ENCODE measurements at regions not wholly inside any gene's neighbourhood (a gene's known extent, or its start where the extent isn't known, plus 50 kb on each side); places are given as distances from the start of the nearest gene placed in this dataset.
"Not testable (repeated sequence)": the region's sequence is repeated elsewhere in the genome, so short reads cannot be mapped to it uniquely, and the experiment has no call there.

GRCh38 chr20:40878099-40878498 is 150.5 kb upstream of the TOP1 start:
- intact Hi-C loops (cut with micrococcal nuclease); H3K36me3 Mint-ChIP-seq (ENCODE audit: low read depth); DNase-seq (ENCODE audit: low spot score); H3K9me3 Mint-ChIP-seq; H3K27me3 Mint-ChIP-seq (ENCODE audit: insufficient read depth); H3K4me3 Mint-ChIP-seq; H3K27ac Mint-ChIP-seq: not testable (repeated sequence)
- peaks cover 25% of the 10 kb centered on the region for H3K4me1 Mint-ChIP-seq (ENCODE audit: low read depth)

DNA sequence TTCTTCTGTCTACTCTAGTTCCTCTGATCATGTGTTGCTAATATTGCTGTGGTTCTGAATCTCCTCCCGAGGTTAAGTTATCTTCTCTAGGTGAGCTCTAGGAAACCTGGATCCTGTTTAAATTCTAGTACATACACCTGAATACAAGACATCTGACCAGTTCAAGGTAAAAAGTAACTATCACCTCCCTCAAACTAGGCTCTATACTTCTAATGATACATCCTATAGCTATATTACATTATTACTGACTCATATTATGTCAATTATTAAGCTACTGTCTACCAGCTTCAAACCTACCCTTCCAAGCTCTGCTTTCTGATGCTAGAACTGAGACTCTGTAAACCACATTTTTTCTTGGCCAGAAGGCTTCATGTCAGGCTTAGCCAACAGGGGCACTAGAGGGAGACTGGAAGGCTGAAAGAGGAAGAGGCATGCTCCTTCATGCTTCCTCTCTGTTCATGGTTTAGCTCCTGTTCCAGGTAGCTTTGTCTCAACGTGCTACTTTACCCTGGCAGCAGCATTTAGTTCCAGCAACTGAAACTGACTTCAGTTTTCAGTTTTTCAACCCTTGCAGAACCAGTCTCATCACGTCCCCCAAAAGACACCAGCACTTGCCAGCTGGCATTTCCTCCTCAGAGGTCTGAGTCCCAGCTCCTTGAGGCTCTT is 148.4 kb upstream of the TOP1 start:
- H3K4me3 Mint-ChIP-seq: no peak overlapping the region
- H3K27ac Mint-ChIP-seq: no peak overlapping the region
- peaks cover 2% of the 10 kb centered on the region for H3K36me3 Mint-ChIP-seq (ENCODE audit: low read depth)
- H3K27me3 Mint-ChIP-seq (ENCODE audit: insufficient read depth): peaks cover 4% of the 10 kb centered on the region
- intact Hi-C loops (cut with micrococcal nuclease): loop anchor here (10.0 kb wide), 1 partner anchor 135 kb away; no protein-coding TSS in a partner anchor
- H3K9me3 Mint-ChIP-seq: peaks cover 4% of the 10 kb centered on the region
- no peak for DNase-seq (ENCODE audit: low spot score)
- peaks cover 32% of the 10 kb centered on the region for H3K4me1 Mint-ChIP-seq (ENCODE audit: low read depth)

DNA sequence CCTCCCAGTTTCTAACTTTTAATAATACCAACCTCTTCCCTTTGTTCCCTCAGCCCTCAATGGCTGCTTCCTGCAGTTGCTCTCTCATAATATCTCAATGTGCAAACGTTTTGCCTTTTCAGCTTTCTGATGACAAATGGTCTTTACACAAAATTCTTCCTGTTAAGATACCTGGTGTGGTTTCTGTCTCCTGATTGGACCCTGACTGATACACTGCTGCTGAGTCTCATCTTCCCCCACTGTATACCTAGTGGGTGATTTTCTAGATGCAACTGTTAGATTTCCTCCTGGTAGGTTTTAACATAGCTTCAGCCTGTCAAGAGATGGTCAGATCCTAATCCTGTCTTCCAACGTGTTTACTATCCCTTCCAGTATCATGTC is 147.9 kb upstream of the TOP1 start:
- Mint-ChIP-seq H3K27ac (no peak overlapping the region), H3K4me3 (no peak overlapping the region), H3K4me1 (ENCODE audit: low read depth) (peaks cover 32% of the 10 kb centered on the region), H3K36me3 (ENCODE audit: low read depth) (peaks cover 2% of the 10 kb centered on the region), H3K9me3 (peaks cover 4% of the 10 kb centered on the region), H3K27me3 (ENCODE audit: insufficient read depth) (peaks cover 4% of the 10 kb centered on the region)
- intact Hi-C loops (cut with micrococcal nuclease): loop anchor here (10.0 kb wide), 1 partner anchor 136 kb away; no protein-coding TSS in a partner anchor
- DNase-seq (ENCODE audit: low spot score): no peak

- Mint-ChIP-seq H3K27ac (no peak overlapping the region), H3K27me3 (ENCODE audit: insufficient read depth) (peaks cover 4% of the 10 kb centered on the region), H3K9me3 (peaks cover 4% of the 10 kb centered on the region), H3K36me3 (ENCODE audit: low read depth) (peaks cover 2% of the 10 kb centered on the region), H3K4me1 (ENCODE audit: low read depth) (peaks cover 32% of the 10 kb centered on the region), H3K4me3 (no peak overlapping the region)
- no peak for DNase-seq (ENCODE audit: low spot score)
- intact Hi-C loops (cut with micrococcal nuclease): loop anchor here (10.0 kb wide), 1 partner anchor 137 kb away; no protein-coding TSS in a partner anchor
These were observed 146.5 kb upstream of the TOP1 start for GRCh38 chr20:40882152-40882551.

GRCh38 chr20:40883097-40883496 is 145.5 kb upstream of the TOP1 start:
- DNase-seq (ENCODE audit: low spot score): no peak
- Mint-ChIP-seq H3K36me3 (ENCODE audit: low read depth) (peaks cover 1% of the 10 kb centered on the region), H3K4me3 (no peak overlapping the region), H3K27me3 (ENCODE audit: insufficient read depth) (no peaks in the 10 kb centered on the region), H3K27ac (no peak overlapping the region), H3K9me3 (no peaks in the 10 kb centered on the region), H3K4me1 (ENCODE audit: low read depth) (peaks cover 32% of the 10 kb centered on the region)
- intact Hi-C loops (cut with micrococcal nuclease): loop anchor here (10.0 kb wide), 1 partner anchor 138 kb away; no protein-coding TSS in a partner anchor

GRCh38 chr20:40887105-40887504 is 141.5 kb upstream of the TOP1 start:
- no peaks in the 10 kb centered on the region for H3K27me3 Mint-ChIP-seq (ENCODE audit: insufficient read depth)
- intact Hi-C loops (cut with micrococcal nuclease): loop anchor here (10.0 kb wide), 1 partner anchor 142 kb away; no protein-coding TSS in a partner anchor
- H3K36me3 Mint-ChIP-seq (ENCODE audit: low read depth): no peaks in the 10 kb centered on the region
- H3K9me3 Mint-ChIP-seq: no peaks in the 10 kb centered on the region
- no peak overlapping the region for H3K4me3 Mint-ChIP-seq
- H3K27ac Mint-ChIP-seq: no peak overlapping the region
- DNase-seq (ENCODE audit: low spot score): no peak
- peaks cover 17% of the 10 kb centered on the region for H3K4me1 Mint-ChIP-seq (ENCODE audit: low read depth)

- DNase-seq (ENCODE audit: low spot score); H3K4me3 Mint-ChIP-seq; H3K9me3 Mint-ChIP-seq; H3K36me3 Mint-ChIP-seq (ENCODE audit: low read depth); H3K27ac Mint-ChIP-seq; H3K27me3 Mint-ChIP-seq (ENCODE audit: insufficient read depth); H3K4me1 Mint-ChIP-seq (ENCODE audit: low read depth): not testable (repeated sequence)
- intact Hi-C loops (cut with micrococcal nuclease): loop anchor here (10.0 kb wide), 1 partner anchor 144 kb away; no protein-coding TSS in a partner anchor
These were observed 139.4 kb upstream of the TOP1 start for GRCh38 chr20:40889266-40889665.

DNA sequence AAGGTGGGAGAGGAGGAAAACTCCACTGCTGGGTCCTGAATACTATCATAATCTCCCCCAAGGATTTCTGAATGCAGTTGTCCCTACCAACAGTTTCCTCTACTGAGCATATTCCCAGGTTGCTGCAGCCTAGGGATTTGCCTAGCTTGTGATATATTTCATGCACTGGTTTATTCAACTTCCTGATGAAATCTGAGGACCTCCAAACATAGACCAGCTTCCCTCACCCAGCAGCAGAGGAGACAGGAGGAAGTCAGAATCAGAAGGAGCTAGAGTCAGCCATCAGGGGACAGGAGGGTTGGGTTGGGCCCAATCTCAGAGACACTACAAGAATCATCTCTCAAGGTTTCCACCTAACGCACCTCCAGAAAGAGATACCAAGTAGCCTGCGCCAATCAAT is 138.4 kb upstream of the TOP1 start:
- Mint-ChIP-seq H3K27ac (no peak overlapping the region), H3K9me3 (no peaks in the 10 kb centered on the region), H3K27me3 (ENCODE audit: insufficient read depth) (no peaks in the 10 kb centered on the region), H3K36me3 (ENCODE audit: low read depth) (no peaks in the 10 kb centered on the region), H3K4me3 (no peak overlapping the region), H3K4me1 (ENCODE audit: low read depth) (no peaks in the 10 kb centered on the region)
- intact Hi-C loops (cut with micrococcal nuclease): no loop called here
- no peak for DNase-seq (ENCODE audit: low spot score)

DNA sequence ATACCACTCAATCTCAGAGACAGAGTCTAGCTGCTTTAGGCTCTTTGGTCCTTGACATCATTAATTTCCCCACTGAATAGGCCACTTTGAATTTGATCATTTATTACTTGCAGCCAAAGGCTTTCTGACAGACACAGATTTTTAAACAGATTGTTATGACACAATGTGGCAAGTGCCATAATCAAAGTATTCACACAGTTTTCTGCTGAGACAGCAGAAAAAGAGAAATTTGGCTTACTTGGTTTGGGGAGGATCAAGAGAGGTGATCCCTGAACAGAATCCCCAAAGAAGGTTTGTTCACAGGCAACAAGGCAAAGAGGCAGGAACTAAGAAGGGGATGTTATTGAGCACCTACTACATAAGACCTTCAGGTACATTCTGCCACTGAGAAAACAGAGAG is 138.0 kb upstream of the TOP1 start:
- no peak overlapping the region for H3K4me3 Mint-ChIP-seq
- DNase-seq (ENCODE audit: low spot score): no peak
- H3K9me3 Mint-ChIP-seq: no peaks in the 10 kb centered on the region
- no peaks in the 10 kb centered on the region for H3K27me3 Mint-ChIP-seq (ENCODE audit: insufficient read depth)
- no peak overlapping the region for H3K27ac Mint-ChIP-seq
- H3K4me1 Mint-ChIP-seq (ENCODE audit: low read depth): no peaks in the 10 kb centered on the region
- H3K36me3 Mint-ChIP-seq (ENCODE audit: low read depth): no peaks in the 10 kb centered on the region
- intact Hi-C loops (cut with micrococcal nuclease): no loop called here

- no peak for DNase-seq (ENCODE audit: low spot score)
- no peaks in the 10 kb centered on the region for H3K27me3 Mint-ChIP-seq (ENCODE audit: insufficient read depth)
- no peaks in the 10 kb centered on the region for H3K9me3 Mint-ChIP-seq
- no peaks in the 10 kb centered on the region for H3K4me1 Mint-ChIP-seq (ENCODE audit: low read depth)
- H3K27ac Mint-ChIP-seq: no peak overlapping the region
- intact Hi-C loops (cut with micrococcal nuclease): no loop called here
- H3K36me3 Mint-ChIP-seq (ENCODE audit: low read depth): no peaks in the 10 kb centered on the region
- no peak overlapping the region for H3K4me3 Mint-ChIP-seq
These were observed 137.3 kb upstream of the TOP1 start for GRCh38 chr20:40891351-40891750.

GRCh38 chr20:40892642-40893041 is 136.0 kb upstream of the TOP1 start:
- Mint-ChIP-seq H3K4me3 (no peak overlapping the region), H3K36me3 (ENCODE audit: low read depth) (no peaks in the 10 kb centered on the region), H3K27ac (no peak overlapping the region), H3K27me3 (ENCODE audit: insufficient read depth) (peaks cover 6% of the 10 kb centered on the region), H3K4me1 (ENCODE audit: low read depth) (no peaks in the 10 kb centered on the region), H3K9me3 (no peaks in the 10 kb centered on the region)
- intact Hi-C loops (cut with micrococcal nuclease): no loop called here
- no peak for DNase-seq (ENCODE audit: low spot score)

GRCh38 chr20:40893610-40894236 is 134.9 kb upstream of the TOP1 start:
- H3K4me3 Mint-ChIP-seq: no peak overlapping the region
- no peak for DNase-seq (ENCODE audit: low spot score)
- H3K27ac Mint-ChIP-seq: no peak overlapping the region
- no peaks in the 10 kb centered on the region for H3K9me3 Mint-ChIP-seq
- no peaks in the 10 kb centered on the region for H3K4me1 Mint-ChIP-seq (ENCODE audit: low read depth)
- intact Hi-C loops (cut with micrococcal nuclease): no loop called here
- no peaks in the 10 kb centered on the region for H3K36me3 Mint-ChIP-seq (ENCODE audit: low read depth)
- peaks cover 6% of the 10 kb centered on the region for H3K27me3 Mint-ChIP-seq (ENCODE audit: insufficient read depth)

GRCh38 chr20:40894237-40894630 is 134.4 kb upstream of the TOP1 start:
- no peak overlapping the region for H3K4me3 Mint-ChIP-seq
- no peaks in the 10 kb centered on the region for H3K4me1 Mint-ChIP-seq (ENCODE audit: low read depth)
- H3K36me3 Mint-ChIP-seq (ENCODE audit: low read depth): no peaks in the 10 kb centered on the region
- no peaks in the 10 kb centered on the region for H3K9me3 Mint-ChIP-seq
- DNase-seq (ENCODE audit: low spot score): no peak
- intact Hi-C loops (cut with micrococcal nuclease): no loop called here
- H3K27me3 Mint-ChIP-seq (ENCODE audit: insufficient read depth): peaks cover 6% of the 10 kb centered on the region
- H3K27ac Mint-ChIP-seq: no peak overlapping the region
